GM12878 (cell line): ENCODE measurements at regions not wholly inside any gene's neighbourhood (a gene's known extent, or its start where the extent isn't known, plus 50 kb on each side); places are given as distances from the start of the nearest gene placed in this dataset.

Source experiments
- HDAC2 ChIP-seq: fragments of 200-600 bp; sonication (generic); IDR thresholded peaks from 2 replicates; pipeline ENCODE4 v1.6.1; 2017
- LARP7 ChIP-seq: fragments of 450-650 bp; IDR thresholded peaks from 2 replicates; pipeline ENCODE4 v1.6.1; 2017; ENCODE audit warnings: mild to moderate bottlenecking
- MTA2 ChIP-seq: fragments of 450-650 bp; IDR thresholded peaks from 2 replicates; pipeline ENCODE4 v1.6.1; 2016; ENCODE audit warnings: low read depth, mild to moderate bottlenecking, moderate library complexity
- POLR2A ChIP-seq: IDR thresholded peaks from 2 replicates; pipeline ENCODE4 v1.6.1; 2011; ENCODE audit warnings: low read depth, mild to moderate bottlenecking, low read length
- POLR2AphosphoS5 ChIP-seq: IDR thresholded peaks from 2 replicates; pipeline ENCODE4 v1.6.1; 2011; ENCODE audit warnings: mild to moderate bottlenecking, low read length, inconsistent platforms
- RCOR1 ChIP-seq: conservative IDR thresholded peaks from 2 replicates; pipeline ENCODE4 v1.6.1; 2012; ENCODE audit warnings: low read depth, low read length, improper control_type of control experiment
- WRNIP1 ChIP-seq: IDR thresholded peaks from 2 replicates; pipeline ENCODE4 v1.6.1; 2011; ENCODE audit warnings: low read depth, low read length, improper control_type of control experiment, borderline replicate concordance
- TF ChIP-seq, protein P1 (sequence below), 3 experiments: IDR thresholded peaks in 2 of 3; conservative IDR thresholded peaks in 1 of 3; 2 replicates each; pipeline ENCODE4 v1.5.1; 2011; ENCODE audit warnings: low read depth in 3 of 3, low read length in 3 of 3, mild to moderate bottlenecking in 3 of 3, control low read depth in 2 of 3, moderate library complexity in 2 of 3, inconsistent platforms in 1 of 3, mixed read lengths in 1 of 3; ENCODE audit not compliant: control insufficient read depth in 2 of 3, insufficient read depth in 1 of 3; ENCODE audit errors: extremely low read depth in 1 of 3
- TF ChIP-seq, protein P2 (sequence below): IDR thresholded peaks from 2 replicates; pipeline ENCODE4 v1.6.1; 2012; ENCODE audit warnings: mild to moderate bottlenecking, low read depth, low read length
- TF ChIP-seq, protein P3 (sequence below): fragments of 450-650 bp; conservative IDR thresholded peaks from 2 replicates; pipeline ENCODE4 v1.6.1; 2017; ENCODE audit warnings: mild to moderate bottlenecking, moderate library complexity
- TF ChIP-seq, protein P4 (sequence below): IDR thresholded peaks from 2 replicates; pipeline ENCODE4 v1.6.1; 2012; ENCODE audit warnings: low read depth, low read length, improper control_type of control experiment
- TF ChIP-seq, protein P5 (sequence below): IDR thresholded peaks from 2 replicates; pipeline ENCODE4 v1.6.1; 2012; ENCODE audit warnings: low read depth, low read length, improper control_type of control experiment

DNA sequence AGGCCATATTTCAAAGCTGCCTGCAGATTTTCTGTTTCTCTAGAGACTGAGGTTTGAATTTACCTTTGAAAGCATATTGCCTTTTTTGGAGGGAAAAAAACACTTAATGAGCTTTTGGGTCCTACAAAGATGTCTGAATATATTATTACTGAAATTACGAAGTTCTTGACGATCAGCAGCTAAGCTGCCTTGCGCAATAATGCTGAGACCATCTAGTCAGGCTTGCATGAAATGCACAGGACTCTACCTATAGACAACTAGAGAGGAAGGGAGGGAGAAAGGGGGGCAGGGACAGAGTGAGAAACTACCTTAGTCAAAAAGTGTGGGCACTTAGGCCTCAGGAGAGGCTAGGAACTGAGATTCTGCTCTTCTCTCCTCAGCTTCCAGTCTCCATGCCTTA lies 175.9 kb upstream of the KIF2A start:
- TF ChIP-seq WRNIP1 (no peak), MTA2 (no peak), POLR2AphosphoS5 (no peak), LARP7 (no peak), RCOR1 (no peak), HDAC2 (no peak), POLR2A (no peak)
- TF ChIP-seq, protein P1, sequence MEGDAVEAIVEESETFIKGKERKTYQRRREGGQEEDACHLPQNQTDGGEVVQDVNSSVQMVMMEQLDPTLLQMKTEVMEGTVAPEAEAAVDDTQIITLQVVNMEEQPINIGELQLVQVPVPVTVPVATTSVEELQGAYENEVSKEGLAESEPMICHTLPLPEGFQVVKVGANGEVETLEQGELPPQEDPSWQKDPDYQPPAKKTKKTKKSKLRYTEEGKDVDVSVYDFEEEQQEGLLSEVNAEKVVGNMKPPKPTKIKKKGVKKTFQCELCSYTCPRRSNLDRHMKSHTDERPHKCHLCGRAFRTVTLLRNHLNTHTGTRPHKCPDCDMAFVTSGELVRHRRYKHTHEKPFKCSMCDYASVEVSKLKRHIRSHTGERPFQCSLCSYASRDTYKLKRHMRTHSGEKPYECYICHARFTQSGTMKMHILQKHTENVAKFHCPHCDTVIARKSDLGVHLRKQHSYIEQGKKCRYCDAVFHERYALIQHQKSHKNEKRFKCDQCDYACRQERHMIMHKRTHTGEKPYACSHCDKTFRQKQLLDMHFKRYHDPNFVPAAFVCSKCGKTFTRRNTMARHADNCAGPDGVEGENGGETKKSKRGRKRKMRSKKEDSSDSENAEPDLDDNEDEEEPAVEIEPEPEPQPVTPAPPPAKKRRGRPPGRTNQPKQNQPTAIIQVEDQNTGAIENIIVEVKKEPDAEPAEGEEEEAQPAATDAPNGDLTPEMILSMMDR (IDR thresholded peaks at IDR 0.05 in 2 of 3, conservative IDR thresholded peaks at IDR 0.05 in 1 of 3; ENCODE audit: control insufficient read depth in 2 of 3, extremely low read depth in 1 of 3, insufficient read depth in 1 of 3, low read depth in 3 of 3, low read length in 3 of 3): no peak
- TF ChIP-seq, protein P2, sequence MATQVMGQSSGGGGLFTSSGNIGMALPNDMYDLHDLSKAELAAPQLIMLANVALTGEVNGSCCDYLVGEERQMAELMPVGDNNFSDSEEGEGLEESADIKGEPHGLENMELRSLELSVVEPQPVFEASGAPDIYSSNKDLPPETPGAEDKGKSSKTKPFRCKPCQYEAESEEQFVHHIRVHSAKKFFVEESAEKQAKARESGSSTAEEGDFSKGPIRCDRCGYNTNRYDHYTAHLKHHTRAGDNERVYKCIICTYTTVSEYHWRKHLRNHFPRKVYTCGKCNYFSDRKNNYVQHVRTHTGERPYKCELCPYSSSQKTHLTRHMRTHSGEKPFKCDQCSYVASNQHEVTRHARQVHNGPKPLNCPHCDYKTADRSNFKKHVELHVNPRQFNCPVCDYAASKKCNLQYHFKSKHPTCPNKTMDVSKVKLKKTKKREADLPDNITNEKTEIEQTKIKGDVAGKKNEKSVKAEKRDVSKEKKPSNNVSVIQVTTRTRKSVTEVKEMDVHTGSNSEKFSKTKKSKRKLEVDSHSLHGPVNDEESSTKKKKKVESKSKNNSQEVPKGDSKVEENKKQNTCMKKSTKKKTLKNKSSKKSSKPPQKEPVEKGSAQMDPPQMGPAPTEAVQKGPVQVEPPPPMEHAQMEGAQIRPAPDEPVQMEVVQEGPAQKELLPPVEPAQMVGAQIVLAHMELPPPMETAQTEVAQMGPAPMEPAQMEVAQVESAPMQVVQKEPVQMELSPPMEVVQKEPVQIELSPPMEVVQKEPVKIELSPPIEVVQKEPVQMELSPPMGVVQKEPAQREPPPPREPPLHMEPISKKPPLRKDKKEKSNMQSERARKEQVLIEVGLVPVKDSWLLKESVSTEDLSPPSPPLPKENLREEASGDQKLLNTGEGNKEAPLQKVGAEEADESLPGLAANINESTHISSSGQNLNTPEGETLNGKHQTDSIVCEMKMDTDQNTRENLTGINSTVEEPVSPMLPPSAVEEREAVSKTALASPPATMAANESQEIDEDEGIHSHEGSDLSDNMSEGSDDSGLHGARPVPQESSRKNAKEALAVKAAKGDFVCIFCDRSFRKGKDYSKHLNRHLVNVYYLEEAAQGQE: no peak
- TF ChIP-seq, protein P3, sequence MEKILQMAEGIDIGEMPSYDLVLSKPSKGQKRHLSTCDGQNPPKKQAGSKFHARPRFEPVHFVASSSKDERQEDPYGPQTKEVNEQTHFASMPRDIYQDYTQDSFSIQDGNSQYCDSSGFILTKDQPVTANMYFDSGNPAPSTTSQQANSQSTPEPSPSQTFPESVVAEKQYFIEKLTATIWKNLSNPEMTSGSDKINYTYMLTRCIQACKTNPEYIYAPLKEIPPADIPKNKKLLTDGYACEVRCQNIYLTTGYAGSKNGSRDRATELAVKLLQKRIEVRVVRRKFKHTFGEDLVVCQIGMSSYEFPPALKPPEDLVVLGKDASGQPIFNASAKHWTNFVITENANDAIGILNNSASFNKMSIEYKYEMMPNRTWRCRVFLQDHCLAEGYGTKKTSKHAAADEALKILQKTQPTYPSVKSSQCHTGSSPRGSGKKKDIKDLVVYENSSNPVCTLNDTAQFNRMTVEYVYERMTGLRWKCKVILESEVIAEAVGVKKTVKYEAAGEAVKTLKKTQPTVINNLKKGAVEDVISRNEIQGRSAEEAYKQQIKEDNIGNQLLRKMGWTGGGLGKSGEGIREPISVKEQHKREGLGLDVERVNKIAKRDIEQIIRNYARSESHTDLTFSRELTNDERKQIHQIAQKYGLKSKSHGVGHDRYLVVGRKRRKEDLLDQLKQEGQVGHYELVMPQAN: no peak
- TF ChIP-seq, protein P4, sequence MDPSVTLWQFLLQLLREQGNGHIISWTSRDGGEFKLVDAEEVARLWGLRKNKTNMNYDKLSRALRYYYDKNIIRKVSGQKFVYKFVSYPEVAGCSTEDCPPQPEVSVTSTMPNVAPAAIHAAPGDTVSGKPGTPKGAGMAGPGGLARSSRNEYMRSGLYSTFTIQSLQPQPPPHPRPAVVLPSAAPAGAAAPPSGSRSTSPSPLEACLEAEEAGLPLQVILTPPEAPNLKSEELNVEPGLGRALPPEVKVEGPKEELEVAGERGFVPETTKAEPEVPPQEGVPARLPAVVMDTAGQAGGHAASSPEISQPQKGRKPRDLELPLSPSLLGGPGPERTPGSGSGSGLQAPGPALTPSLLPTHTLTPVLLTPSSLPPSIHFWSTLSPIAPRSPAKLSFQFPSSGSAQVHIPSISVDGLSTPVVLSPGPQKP: no peak
- TF ChIP-seq, protein P5, sequence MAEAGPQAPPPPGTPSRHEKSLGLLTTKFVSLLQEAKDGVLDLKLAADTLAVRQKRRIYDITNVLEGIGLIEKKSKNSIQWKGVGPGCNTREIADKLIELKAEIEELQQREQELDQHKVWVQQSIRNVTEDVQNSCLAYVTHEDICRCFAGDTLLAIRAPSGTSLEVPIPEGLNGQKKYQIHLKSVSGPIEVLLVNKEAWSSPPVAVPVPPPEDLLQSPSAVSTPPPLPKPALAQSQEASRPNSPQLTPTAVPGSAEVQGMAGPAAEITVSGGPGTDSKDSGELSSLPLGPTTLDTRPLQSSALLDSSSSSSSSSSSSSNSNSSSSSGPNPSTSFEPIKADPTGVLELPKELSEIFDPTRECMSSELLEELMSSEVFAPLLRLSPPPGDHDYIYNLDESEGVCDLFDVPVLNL: no peak
